ENCODE measurements at regions not wholly inside any gene's neighbourhood (a gene's known extent, or its start where the extent isn't known, plus 50 kb on each side); places are given as distances from the start of the nearest gene placed in this dataset.

- Histone ChIP-seq H3K4me3 (ENCODE audit: low read length) (no peak overlapping the region), H3K27me3 (ENCODE audit: control insufficient read depth, insufficient read depth, low read length) (no peaks in the 10 kb centered on the region), H3K9me3 (ENCODE audit: control insufficient read depth, low read depth, low read length) (no peaks in the 10 kb centered on the region), H3K36me3 (ENCODE audit: control insufficient read depth, low read depth, low read length) (no peaks in the 10 kb centered on the region), H3K9ac (ENCODE audit: low read length) (no peak overlapping the region), H3K4me1 (ENCODE audit: control insufficient read depth, low read depth, low read length) (no peaks in the 10 kb centered on the region), H3K27ac (ENCODE audit: low read length) (no peak overlapping the region)
Observed at GRCh38 chr4:129429581-129430320, 333.8 kb downstream of the C4orf33 start.

- Histone ChIP-seq H3K36me3 (ENCODE audit: control insufficient read depth, low read depth, low read length) (no peaks in the 10 kb centered on the region), H3K9me3 (ENCODE audit: control insufficient read depth, low read depth, low read length) (no peaks in the 10 kb centered on the region), H3K4me1 (ENCODE audit: control insufficient read depth, low read depth, low read length) (no peaks in the 10 kb centered on the region), H3K9ac (ENCODE audit: low read length) (no peak overlapping the region), H3K27me3 (ENCODE audit: control insufficient read depth, insufficient read depth, low read length) (no peaks in the 10 kb centered on the region), H3K4me3 (ENCODE audit: low read length) (no peak overlapping the region), H3K27ac (ENCODE audit: low read length) (no peak overlapping the region)
Observed at GRCh38 chr4:129437347-129437746, 341.4 kb downstream of the C4orf33 start.

GRCh38 chr4:129438456-129438981 is 342.6 kb downstream of the C4orf33 start:
- no peak overlapping the region for H3K27ac ChIP-seq (ENCODE audit: low read length)
- no peaks in the 10 kb centered on the region for H3K4me1 ChIP-seq (ENCODE audit: control insufficient read depth, low read depth, low read length)

GRCh38 chr4:129446074-129446473 is 350.1 kb downstream of the C4orf33 start:
- Histone ChIP-seq H3K27me3 (ENCODE audit: control insufficient read depth, insufficient read depth, low read length) (no peaks in the 10 kb centered on the region), H3K4me3 (ENCODE audit: low read length) (no peak overlapping the region), H3K9ac (ENCODE audit: low read length) (no peak overlapping the region), H3K36me3 (ENCODE audit: control insufficient read depth, low read depth, low read length) (no peaks in the 10 kb centered on the region), H3K27ac (ENCODE audit: low read length) (no peak overlapping the region), H3K9me3 (ENCODE audit: control insufficient read depth, low read depth, low read length) (no peaks in the 10 kb centered on the region), H3K4me1 (ENCODE audit: control insufficient read depth, low read depth, low read length) (no peaks in the 10 kb centered on the region)

More at GRCh38 chr4:129438456-129438981, 342.6 kb downstream of the C4orf33 start:
- H3K36me3 ChIP-seq (ENCODE audit: control insufficient read depth, low read depth, low read length) = no peaks in the 10 kb centered on the region
- no peaks in the 10 kb centered on the region for H3K9me3 ChIP-seq (ENCODE audit: control insufficient read depth, low read depth, low read length)
- no peaks in the 10 kb centered on the region for H3K27me3 ChIP-seq (ENCODE audit: control insufficient read depth, insufficient read depth, low read length)
- H3K4me3 ChIP-seq (ENCODE audit: low read length) = no peak overlapping the region
- H3K9ac ChIP-seq (ENCODE audit: low read length) = no peak overlapping the region

- Histone ChIP-seq H3K36me3 (ENCODE audit: control insufficient read depth, low read depth, low read length) (no peaks in the 10 kb centered on the region), H3K4me3 (ENCODE audit: low read length) (no peak overlapping the region), H3K9ac (ENCODE audit: low read length) (no peak overlapping the region), H3K4me1 (ENCODE audit: control insufficient read depth, low read depth, low read length) (no peaks in the 10 kb centered on the region), H3K27me3 (ENCODE audit: control insufficient read depth, insufficient read depth, low read length) (no peaks in the 10 kb centered on the region), H3K27ac (ENCODE audit: low read length) (no peak overlapping the region), H3K9me3 (ENCODE audit: control insufficient read depth, low read depth, low read length) (no peaks in the 10 kb centered on the region)
Observed at GRCh38 chr4:129453524-129454200, 357.7 kb downstream of the C4orf33 start.

GRCh38 chr4:129455482-129455881 is 359.5 kb downstream of the C4orf33 start:
- Histone ChIP-seq H3K27ac (ENCODE audit: low read length) (no peak overlapping the region), H3K4me3 (ENCODE audit: low read length) (no peak overlapping the region), H3K9me3 (ENCODE audit: control insufficient read depth, low read depth, low read length) (no peaks in the 10 kb centered on the region), H3K27me3 (ENCODE audit: control insufficient read depth, insufficient read depth, low read length) (no peaks in the 10 kb centered on the region), H3K9ac (ENCODE audit: low read length) (no peak overlapping the region), H3K4me1 (ENCODE audit: control insufficient read depth, low read depth, low read length) (no peaks in the 10 kb centered on the region), H3K36me3 (ENCODE audit: control insufficient read depth, low read depth, low read length) (no peaks in the 10 kb centered on the region)

GRCh38 chr4:129468624-129469023 is 372.7 kb downstream of the C4orf33 start:
- no peak overlapping the region for H3K27ac ChIP-seq (ENCODE audit: low read length)
- H3K9me3 ChIP-seq (ENCODE audit: control insufficient read depth, low read depth, low read length) = no peaks in the 10 kb centered on the region
- no peaks in the 10 kb centered on the region for H3K27me3 ChIP-seq (ENCODE audit: control insufficient read depth, insufficient read depth, low read length)
- no peak overlapping the region for H3K9ac ChIP-seq (ENCODE audit: low read length)
- no peak overlapping the region for H3K4me3 ChIP-seq (ENCODE audit: low read length)
- H3K36me3 ChIP-seq (ENCODE audit: control insufficient read depth, low read depth, low read length) = no peaks in the 10 kb centered on the region
- no peaks in the 10 kb centered on the region for H3K4me1 ChIP-seq (ENCODE audit: control insufficient read depth, low read depth, low read length)

GRCh38 chr4:129474698-129475097 is 378.7 kb downstream of the C4orf33 start:
- Histone ChIP-seq H3K27me3 (ENCODE audit: control insufficient read depth, insufficient read depth, low read length) (no peaks in the 10 kb centered on the region), H3K9me3 (ENCODE audit: control insufficient read depth, low read depth, low read length) (no peaks in the 10 kb centered on the region), H3K9ac (ENCODE audit: low read length) (no peak overlapping the region), H3K4me1 (ENCODE audit: control insufficient read depth, low read depth, low read length) (no peaks in the 10 kb centered on the region), H3K36me3 (ENCODE audit: control insufficient read depth, low read depth, low read length) (no peaks in the 10 kb centered on the region), H3K4me3 (ENCODE audit: low read length) (no peak overlapping the region), H3K27ac (ENCODE audit: low read length) (no peak overlapping the region)

GRCh38 chr4:129481107-129481506 is 385.2 kb downstream of the C4orf33 start:
- Histone ChIP-seq H3K36me3 (ENCODE audit: control insufficient read depth, low read depth, low read length) (no peaks in the 10 kb centered on the region), H3K4me3 (ENCODE audit: low read length) (no peak overlapping the region), H3K4me1 (ENCODE audit: control insufficient read depth, low read depth, low read length) (no peaks in the 10 kb centered on the region), H3K27ac (ENCODE audit: low read length) (no peak overlapping the region), H3K9ac (ENCODE audit: low read length) (no peak overlapping the region), H3K9me3 (ENCODE audit: control insufficient read depth, low read depth, low read length) (no peaks in the 10 kb centered on the region), H3K27me3 (ENCODE audit: control insufficient read depth, insufficient read depth, low read length) (no peaks in the 10 kb centered on the region)

GRCh38 chr4:129488427-129488826 is 392.5 kb downstream of the C4orf33 start:
- Histone ChIP-seq H3K9ac (ENCODE audit: low read length) (no peak overlapping the region), H3K9me3 (ENCODE audit: control insufficient read depth, low read depth, low read length) (no peaks in the 10 kb centered on the region), H3K4me3 (ENCODE audit: low read length) (no peak overlapping the region), H3K36me3 (ENCODE audit: control insufficient read depth, low read depth, low read length) (no peaks in the 10 kb centered on the region), H3K27me3 (ENCODE audit: control insufficient read depth, insufficient read depth, low read length) (no peaks in the 10 kb centered on the region), H3K27ac (ENCODE audit: low read length) (no peak overlapping the region), H3K4me1 (ENCODE audit: control insufficient read depth, low read depth, low read length) (no peaks in the 10 kb centered on the region)

GRCh38 chr4:129490516-129490915 is 394.6 kb downstream of the C4orf33 start:
- Histone ChIP-seq H3K9ac (ENCODE audit: low read length) (no peak overlapping the region), H3K27me3 (ENCODE audit: control insufficient read depth, insufficient read depth, low read length) (no peaks in the 10 kb centered on the region), H3K9me3 (ENCODE audit: control insufficient read depth, low read depth, low read length) (no peaks in the 10 kb centered on the region), H3K4me3 (ENCODE audit: low read length) (no peak overlapping the region), H3K36me3 (ENCODE audit: control insufficient read depth, low read depth, low read length) (no peaks in the 10 kb centered on the region), H3K27ac (ENCODE audit: low read length) (no peak overlapping the region), H3K4me1 (ENCODE audit: control insufficient read depth, low read depth, low read length) (no peaks in the 10 kb centered on the region)

- Histone ChIP-seq H3K4me3 (ENCODE audit: low read length) (no peak overlapping the region), H3K4me1 (ENCODE audit: control insufficient read depth, low read depth, low read length) (no peaks in the 10 kb centered on the region), H3K27ac (ENCODE audit: low read length) (no peak overlapping the region)
Observed at GRCh38 chr4:129498626-129499025, 402.7 kb downstream of the C4orf33 start.

More at GRCh38 chr4:129498626-129499025, 402.7 kb downstream of the C4orf33 start:
- no peaks in the 10 kb centered on the region for H3K27me3 ChIP-seq (ENCODE audit: control insufficient read depth, insufficient read depth, low read length)
- H3K36me3 ChIP-seq (ENCODE audit: control insufficient read depth, low read depth, low read length) = no peaks in the 10 kb centered on the region
- no peak overlapping the region for H3K9ac ChIP-seq (ENCODE audit: low read length)
- H3K9me3 ChIP-seq (ENCODE audit: control insufficient read depth, low read depth, low read length) = no peaks in the 10 kb centered on the region

Measured in iPS-18a (cell line).